Hepatocyte (in vitro differentiated cells): ENCODE measurements at regions not wholly inside any gene's neighbourhood (a gene's known extent, or its start where the extent isn't known, plus 50 kb on each side); places are given as distances from the start of the nearest gene placed in this dataset.

Experiments
- CTCF ChIP-seq: fragments of 200-600 bp; sonication (generic); IDR thresholded peaks from 2 replicates; pipeline ENCODE4 v1.5.1; 2016; ENCODE audit warnings: antibody characterized with exemption, mild to moderate bottlenecking; ENCODE audit not compliant: poor library complexity
- EZH2 ChIP-seq: fragments of 200-600 bp; sonication (generic); IDR thresholded peaks from 2 replicates; pipeline ENCODE4 v1.6.1; 2016; ENCODE audit warnings: antibody characterized with exemption, mild to moderate bottlenecking, borderline replicate concordance

GRCh38 chr6:144932621-144933020, 647.5 kb downstream of the UTRN start:
- TF ChIP-seq CTCF (no peak), EZH2 (no peak)
